GM19035 (cell line): ENCODE measurements at regions not wholly inside any gene's neighbourhood (a gene's known extent, or its start where the extent isn't known, plus 50 kb on each side); places are given as distances from the start of the nearest gene placed in this dataset.
"Not testable (repeated sequence)": the region's sequence is repeated elsewhere in the genome, so short reads cannot be mapped to it uniquely, and the experiment has no call there.

Source experiments
- ATAC-seq: cut with Tn5 transposase; IDR thresholded peaks from one replicate; pipeline ENCODE4 v1.9.1; 2021; ENCODE audit not compliant: unreplicated experiment

DNA sequence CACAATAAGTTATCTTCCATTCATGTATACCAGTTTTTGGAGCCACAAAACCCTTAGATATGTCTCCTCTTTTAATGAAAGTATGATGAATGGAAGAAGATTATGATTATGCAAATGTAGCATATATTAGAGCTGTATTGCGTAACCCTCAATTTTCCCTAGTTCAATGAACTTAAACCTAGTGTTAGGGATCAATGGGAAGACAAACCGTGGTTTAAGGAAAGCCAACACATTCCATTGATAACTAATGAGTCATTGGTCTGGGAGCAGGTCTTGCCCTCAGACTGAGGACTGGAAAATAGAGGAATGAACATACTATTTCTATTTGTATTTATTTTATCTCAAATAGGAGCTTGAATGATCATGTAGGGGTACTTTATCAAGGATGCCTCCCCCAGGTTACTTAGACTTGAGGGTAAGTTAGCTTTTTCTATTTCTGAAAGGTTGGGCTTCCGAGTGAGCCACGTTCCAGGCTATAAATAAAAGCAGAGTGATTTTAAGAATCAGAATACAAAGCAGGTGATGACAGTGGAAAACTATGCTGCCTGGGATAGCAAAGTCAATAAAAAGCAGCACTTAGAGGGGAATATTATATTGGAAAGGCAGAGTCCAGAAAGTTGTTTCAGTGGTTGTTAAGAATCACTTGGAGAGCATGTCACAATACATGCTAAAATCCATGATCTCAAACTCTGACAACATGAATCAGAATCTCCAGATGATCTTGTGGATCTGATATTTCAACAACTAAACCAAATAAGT lies 356.0 kb downstream of the ADAM29 start:
- ATAC-seq, result no peak

DNA sequence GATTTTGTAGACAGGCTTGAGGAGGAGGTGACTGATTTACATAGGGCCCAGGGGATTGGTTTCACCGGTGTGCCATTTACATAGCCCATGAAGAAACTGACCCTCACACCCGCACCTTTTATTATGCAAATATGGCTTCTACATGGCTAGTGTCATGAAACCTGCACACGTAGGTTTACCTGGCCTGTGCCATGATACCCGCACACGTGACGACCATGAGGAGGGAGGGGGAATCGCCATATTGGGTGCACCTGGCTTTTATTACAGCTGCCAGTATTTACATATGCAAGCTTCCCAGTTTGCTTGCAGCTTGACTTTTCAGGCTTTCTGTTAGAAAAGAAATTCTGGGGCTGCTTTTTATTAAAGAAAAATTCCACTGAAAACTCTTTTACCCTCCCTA lies 359.7 kb downstream of the ADAM29 start:
- ATAC-seq, result no peak

DNA sequence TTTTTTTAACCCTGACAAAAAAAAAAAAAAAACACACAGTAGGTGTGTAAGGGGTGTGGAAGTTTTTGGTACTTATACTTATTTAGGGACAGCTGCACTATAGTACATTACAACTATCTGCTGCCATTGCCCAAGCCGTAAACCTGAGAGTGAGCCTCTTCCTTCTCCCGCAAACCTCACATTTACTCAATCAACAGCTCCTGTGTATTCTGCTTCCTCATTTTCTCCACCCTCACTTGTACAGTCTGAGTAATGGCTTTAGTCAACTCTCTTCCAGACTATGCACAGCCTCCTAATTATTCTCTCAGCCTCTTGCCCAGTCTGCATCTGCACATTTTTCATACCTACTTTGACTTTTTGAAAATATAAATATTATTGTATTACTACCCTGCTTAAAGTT lies 362.0 kb downstream of the ADAM29 start:
- ATAC-seq, result no peak

DNA sequence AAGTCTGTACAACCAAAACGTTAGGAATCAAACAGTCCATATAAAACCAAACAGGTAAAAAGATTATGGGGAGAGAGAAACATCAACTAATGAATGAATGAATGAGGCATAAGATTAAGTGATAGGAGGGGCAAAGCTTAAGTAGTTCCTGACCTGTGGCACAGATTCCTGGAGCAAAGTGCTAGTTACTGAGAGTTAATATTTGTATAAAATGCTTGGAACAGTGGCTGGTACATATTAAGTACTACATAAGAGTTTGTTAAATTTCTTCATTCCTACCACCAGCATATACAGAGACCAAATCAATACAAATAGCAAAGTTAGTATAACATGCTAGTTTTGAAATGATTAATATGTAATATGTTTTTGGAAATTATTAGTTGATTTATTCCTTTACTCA lies 363.7 kb downstream of the ADAM29 start:
- no peak for ATAC-seq

DNA sequence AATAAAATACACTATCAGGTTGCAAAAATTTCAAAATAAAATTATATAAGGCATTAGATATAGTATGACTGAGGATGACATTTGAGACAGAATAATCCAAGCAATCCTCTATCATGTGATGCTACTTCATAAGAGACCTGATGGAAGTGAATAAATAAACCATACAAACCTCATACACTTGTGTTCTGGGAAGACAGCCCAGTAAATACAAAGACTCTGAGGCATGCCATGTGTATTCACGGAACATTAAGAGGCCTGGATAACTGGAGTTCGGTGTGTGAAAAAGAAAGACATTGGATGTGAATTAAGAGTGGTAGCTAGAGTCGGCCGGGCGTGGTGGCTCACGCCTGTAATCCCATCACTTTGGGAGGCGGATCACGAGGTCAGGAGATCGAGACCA lies 364.2 kb downstream of the ADAM29 start:
- no peak for ATAC-seq

DNA sequence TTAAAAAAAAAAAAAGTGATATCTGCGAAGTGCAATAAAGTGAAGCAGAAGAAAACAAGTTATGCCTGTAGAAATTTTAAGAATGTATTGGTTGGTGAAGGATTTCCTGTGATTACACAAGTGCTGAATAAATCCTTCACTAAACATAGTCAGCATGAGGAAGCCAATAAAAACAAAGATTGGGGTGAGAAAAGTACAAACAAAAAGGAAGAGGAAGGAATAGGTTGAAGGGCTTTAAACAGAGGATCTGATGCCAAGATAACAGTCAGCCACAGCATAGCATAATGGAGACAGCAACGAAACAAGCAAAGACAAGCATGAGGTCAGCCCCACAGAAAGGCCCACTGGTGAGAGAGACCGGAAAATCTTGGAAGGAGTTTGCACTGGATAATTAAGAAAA lies 372.2 kb downstream of the ADAM29 start:
- ATAC-seq, result no peak

DNA sequence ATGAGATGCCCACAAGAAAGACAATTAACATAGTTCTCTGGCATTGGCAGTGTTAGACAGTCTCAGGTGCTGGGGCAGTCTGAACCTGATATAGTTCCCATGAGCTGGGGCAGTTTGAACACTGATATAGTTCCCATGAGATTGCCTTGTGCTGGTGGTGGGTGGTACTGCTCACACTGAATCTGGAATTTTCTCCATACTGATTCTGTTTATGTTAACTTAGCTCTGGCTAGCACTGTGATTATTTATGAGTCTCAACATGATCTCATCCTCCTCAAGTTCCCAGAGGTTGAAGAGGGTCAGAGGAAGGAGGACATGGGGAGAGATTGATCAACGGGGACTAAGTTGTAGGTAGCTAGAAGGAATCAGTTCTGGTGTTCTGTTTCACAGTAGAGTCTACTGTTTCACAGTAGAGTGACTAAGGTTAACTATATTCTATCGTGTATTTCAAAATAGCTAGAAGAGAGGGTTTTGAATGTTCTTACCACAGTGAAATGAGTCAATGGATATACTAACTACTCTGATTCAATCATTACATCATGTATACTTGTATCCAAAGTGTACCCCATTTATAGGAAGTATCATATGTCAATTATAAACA lies 379.9 kb downstream of the ADAM29 start:
- ATAC-seq, result no peak

DNA sequence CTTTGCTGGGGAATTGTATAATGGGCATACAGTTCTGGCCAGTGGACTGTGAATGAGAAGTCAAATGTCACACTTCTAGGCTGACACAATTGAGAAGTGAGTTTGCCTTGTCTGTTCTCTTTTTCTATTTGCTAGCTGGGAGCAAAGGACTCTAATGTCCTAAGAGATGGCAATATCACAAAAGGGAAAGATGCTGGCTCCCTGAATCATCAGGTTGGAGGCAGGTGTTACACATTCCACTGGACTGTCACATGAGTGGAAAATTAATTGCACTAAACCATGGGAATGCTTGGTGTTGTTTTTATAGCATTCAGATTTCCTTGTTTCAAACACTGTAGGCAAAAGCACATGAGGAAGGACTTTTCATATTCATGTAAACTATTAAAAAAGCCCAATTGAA lies 388.3 kb downstream of the ADAM29 start:
- no peak for ATAC-seq

DNA sequence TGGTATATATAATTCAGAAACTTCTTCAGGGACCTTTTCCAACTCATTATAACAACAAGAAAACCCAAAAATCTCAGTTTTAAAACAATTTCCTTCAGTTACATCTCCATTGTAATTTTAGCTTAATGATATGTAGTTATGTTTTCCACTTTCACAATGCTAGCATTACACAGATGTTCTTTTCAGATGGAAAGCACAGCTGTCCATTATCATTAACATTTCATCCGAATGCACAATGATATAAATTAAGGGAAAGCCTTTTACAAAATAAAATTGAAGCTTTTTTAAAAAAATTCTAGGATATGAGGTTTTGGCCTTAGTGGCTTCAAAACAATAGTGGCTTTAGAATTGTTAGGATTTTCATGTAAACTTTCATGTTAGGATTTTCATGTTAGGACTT lies 389.2 kb downstream of the ADAM29 start:
- ATAC-seq, result no peak

DNA sequence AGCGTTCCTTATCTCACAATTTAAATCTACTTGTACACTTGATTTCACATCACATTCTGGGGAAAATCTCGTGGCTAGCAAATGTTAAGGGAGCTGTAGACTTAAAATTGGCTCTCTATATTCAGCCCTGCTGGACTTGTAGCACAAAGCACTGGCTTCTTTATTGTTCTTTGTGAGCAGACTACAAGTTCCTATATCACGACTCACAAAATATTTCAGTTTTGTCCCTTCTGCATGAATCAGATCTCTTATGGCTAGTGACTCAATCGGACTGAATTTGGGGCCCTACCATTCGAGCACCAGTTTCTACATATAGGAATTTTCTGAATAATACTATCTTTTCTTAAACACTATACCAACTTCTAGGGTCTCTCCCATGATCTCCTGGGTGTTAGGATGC lies 390.1 kb downstream of the ADAM29 start:
- no peak for ATAC-seq

DNA sequence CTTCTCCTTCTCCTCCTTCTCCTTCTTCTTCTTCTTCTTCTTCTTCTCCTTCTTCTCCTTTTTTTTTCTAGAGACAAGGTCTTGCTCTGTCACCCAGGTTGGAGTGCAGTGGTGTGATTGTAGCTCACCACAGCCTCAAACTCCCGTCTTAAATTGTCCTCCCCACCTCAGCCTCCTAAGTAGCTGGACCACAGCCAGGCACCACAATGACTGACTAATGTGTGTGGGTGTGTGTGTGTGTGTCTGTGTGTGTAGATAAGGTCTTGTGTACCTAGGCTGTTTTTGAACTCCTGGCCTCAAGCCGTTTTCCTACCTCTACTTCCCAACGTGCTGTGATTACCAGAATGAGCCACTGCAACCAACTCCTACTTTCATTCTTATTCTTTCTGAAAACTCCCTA lies 390.9 kb downstream of the ADAM29 start:
- no peak for ATAC-seq

DNA sequence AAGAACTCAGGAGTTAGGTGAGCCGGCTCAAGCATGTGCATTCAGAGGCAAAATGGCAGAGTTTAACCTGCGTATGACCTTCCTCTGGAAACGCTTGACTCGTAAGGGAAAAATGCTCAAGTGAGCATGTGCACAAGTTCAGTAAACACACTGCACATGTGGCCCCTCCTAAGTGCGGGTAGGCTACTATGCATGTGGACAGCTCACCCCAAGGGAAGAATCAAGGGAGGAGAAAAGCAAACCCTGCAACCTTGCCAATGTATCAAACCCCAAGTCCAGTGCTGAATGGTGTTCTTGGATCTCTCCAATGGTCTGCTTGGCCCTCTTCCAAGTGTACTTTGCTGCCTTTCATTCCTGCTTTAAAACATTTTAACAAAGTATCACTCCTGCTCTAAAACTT lies 407.1 kb downstream of the ADAM29 start:
- no peak for ATAC-seq

DNA sequence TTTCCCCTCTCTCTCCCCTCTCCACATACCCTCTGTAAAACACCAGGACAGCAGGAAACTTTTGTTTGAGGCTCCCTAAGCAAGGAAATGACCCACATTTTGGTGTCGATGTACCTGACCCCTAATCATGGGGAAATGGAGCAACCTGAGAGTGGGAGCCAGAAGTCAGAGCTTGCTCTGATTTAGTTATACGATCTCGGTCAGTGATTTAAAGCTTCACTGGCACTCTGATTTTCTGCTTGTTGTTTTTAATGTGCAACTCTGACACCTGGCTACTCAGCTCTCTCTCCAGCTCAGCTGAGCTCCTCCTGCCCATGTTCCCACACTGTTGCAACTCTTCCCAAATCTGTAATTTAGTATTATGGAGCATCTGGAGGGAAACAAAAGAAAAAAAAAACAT lies 408.6 kb downstream of the ADAM29 start:
- no peak for ATAC-seq

DNA sequence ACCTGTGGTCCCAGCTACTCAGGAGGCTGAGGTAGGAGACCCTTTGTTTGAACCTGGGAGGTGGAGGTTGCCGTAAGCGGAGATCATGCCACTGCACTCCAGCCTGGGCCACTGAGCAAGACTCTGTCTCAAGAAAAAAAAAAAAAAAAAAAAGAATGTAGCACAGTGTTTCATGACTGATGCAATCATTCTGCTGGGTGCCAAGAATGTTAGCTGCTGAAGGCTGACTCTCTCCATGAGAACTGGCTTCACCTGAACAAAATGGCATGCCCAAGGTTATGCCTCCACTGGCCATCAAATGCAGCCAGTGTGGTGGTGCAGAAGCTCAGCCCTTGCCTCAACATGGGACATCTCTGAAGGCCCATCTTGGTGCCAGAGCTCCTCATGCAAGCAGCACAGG lies 412.1 kb downstream of the ADAM29 start:
- no peak for ATAC-seq

DNA sequence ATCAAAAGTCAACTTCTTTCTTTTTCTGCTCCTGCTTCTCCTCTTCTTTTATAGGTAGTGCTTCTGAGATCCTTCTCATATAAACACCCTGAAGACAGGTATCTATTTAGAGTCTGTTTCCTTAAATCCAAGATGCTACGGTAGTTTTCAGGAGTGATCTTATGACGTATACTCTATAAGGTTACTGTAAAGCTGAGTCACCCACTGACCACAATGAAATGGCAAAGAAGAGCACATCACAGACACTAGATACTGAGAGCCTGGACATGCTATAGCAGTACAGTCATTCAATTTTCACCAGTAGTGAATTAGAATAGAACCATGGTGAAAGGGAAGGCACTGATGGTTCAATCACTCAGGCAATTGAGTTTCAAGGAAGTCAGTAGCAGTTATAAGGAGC lies 412.5 kb downstream of the ADAM29 start:
- ATAC-seq, result no peak

DNA sequence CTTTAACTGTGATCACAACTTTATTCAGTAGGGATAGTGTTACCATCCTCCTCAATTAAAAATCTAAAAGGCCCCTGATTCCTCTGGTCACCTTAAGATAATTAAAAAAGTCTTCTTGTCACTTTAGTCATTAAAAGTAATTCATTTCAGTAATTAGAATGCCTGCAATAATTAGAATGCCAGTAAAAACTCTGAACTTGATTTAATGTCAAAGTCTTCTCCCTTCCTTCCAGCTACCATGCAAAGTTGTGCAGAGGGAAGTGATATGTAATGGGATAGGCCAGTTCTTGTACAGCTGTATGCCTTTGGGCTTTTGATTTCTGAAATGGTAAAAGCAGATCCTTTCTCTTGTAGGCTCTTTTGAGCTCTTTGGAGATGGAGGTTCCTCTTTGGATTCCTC lies 417.2 kb downstream of the ADAM29 start:
- ATAC-seq, result no peak

DNA sequence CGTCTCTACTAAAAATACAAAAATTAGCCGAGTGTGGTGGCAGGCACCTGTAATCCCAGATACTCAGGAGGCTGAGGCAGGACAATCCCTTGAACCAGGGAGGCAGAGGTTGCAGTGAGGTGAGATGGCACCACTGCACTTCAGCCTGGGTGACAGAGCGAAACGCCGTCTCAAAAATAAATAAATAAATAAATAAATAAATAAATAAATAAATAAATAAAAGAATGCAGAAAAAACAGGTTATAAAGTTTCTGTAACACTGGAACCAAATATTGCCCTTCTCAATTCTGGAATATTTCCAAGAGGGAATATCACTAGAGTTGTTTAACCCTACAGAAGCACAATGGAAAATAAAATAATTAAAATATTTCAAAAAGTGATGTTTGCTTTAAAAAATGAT lies 418.4 kb downstream of the ADAM29 start:
- ATAC-seq, result not testable (repeated sequence)

DNA sequence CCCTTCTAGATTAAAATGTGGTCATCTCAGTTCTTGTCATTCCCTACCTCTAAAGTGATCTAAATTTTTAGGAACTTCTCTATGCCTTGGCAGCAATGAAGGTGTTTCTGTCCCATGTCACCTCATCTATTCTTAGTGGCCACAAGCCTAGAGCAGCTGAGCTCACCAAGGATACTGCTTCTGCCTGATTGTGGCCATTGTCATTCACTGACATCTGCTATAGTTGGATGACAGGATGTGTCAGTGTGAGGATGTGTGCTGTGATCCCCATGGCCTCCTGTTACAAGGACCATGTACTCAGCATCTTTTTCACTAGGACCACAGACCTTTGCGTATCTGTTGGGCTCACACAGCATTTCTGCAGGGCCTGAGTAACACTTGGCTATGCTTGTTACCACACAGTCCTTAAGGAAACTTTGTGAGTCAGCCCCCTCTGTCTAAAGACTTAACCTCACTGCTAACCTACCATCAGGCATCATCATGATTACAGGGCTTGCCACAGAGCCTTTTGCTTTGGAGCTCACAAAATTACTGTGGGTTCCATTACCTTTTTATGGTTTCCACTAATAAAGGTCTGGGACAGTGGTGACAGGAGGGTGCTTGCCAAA lies 421.0 kb downstream of the ADAM29 start:
- ATAC-seq, result no peak

DNA sequence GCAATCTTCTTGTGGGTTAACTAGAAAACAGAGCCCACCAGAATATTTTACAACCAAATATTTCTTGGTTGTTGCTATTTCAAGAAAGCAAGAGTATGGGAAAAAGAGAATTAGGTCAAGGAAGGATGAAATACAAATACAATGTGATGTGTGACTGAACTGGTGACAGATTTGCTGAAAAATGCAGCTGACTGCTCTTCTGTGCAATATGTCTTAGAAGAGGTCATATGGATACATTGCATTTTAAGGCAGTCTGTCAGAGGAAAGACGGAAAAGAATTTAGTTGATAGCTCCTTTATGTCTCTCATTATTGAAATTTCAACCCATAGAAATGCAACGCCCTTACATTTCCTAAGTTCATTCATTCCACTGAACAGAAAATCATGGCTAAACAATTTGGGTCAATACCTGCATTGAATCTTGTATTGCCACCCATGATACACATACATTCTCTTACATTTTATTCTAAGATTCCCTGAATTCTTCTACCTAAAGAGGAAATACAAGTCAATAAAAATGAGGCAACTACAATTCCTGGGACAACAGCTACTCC lies 423.1 kb downstream of the ADAM29 start:
- ATAC-seq, result no peak

DNA sequence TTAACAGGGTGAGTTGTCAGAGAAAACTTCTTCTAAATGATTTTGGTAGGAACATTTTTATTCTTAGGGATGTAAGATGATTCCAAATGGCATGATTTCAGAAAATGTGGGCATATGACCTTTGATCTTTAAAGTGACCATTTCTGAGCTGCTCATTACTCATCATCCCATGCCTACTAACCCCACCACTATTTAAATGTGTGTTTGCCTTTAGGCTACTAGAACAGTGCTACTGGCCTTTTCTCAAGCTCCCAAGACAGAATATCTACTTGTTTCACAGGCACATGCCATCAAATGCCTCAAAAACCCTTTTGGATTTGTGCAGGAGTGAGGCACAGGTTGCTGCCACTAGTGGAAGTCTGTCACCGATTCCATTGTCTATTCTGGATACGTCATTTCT lies 428.2 kb downstream of the ADAM29 start:
- no peak for ATAC-seq

DNA sequence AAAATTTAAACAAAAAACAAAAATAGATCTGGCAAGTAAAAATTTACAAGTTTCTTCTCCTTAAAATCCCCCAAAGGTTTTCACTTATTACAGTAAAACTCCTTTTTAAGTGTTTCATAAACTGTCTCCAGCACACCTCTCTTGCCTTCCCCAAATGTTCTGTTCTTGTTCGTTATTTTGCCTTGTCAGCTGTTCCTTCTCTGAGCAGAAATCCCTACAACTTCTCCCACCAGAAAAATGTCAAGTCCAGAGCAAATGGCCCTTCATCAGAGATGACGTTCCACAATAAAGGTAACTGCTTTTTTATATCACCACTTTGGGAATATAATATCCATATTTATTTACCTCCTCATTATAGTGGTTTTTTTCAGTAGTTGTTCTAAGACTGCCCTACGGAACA lies 432.1 kb downstream of the ADAM29 start:
- ATAC-seq, result no peak

DNA sequence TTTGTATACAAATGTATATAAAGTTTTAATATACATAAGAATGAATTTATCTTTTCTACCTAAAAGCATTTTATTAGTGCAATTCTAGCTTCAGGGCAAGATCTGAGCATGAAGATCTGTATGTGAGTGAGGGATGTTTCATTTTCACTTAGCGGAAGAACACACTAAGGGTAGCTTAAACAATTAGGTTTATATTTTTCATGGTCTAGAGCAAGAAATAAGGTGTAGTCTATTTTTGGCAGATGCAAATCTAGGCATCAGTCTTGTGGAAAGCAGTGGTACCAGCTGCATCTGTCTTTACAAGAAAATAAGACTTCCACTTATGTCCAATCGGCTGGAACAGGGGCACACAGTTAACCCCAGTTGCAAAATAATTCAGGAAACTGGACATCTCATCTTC lies 433.3 kb downstream of the ADAM29 start:
- ATAC-seq, result no peak
